M059J (cell line): ENCODE measurements at regions not wholly inside any gene's neighbourhood (a gene's known extent, or its start where the extent isn't known, plus 50 kb on each side); places are given as distances from the start of the nearest gene placed in this dataset.

Source experiments
- DNase-seq: peaks from one replicate; pipeline ENCODE4 v3.0.0-alpha.2; 2012; ENCODE audit warnings: low read depth

DNA sequence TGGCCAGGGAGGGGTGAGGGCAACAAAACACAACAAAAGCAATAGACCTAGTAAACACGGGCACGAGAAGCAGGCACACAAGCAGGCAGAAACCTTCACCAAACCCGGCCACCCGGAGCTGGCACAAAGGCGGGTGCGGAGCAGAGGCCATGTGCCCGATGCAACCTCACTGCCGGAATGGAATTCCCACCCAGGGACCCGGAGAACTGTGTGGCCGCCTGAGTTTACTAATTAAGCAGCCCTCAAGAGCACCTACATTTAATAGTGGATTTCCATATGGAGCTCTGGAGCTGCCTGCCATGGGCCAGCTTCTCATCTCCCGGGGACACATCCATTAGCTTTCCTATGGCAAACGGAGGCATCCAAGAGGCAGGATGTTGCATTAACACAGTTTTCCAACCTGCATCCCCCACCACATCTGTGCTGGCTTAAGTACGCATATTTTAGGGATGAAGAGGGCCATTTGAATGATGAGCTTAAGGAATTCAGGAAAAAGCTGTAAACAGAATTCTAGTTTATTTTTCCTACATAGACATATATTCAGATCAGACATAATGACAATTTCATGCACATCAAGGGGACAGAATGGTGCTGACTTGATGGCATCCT, 104.5 kb upstream of the SMIM21 start:
- no peak for DNase-seq

DNA sequence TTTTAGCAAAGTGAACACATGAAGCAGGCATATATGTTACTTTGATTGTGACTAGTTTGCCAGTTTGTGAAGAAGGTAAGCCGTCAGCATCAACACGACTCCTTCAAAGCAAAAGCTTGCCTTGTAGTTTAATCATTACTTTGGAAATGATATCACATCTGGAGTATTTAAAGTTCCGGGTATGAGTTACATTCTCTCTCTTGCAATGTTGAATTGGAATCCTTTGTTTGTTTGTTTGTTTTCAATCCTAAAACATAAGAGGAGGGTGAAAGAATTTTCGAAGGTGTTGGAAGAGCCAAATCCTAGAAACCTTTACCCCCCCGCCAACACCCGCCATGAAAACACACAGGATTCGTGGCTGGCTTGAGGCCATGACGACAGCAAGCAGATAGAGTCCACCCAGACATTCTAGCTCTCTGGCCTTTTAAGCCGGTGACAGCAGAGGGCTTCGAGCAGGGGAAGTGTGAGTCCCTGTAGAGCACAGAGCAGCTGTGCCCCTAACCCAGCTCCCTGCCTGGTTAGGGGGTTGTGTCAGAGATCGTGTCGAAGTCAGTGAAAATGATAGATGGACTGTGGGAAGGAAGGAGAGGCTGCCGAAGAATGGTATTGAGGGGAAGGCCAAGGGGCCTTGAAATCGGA, 103.8 kb upstream of the SMIM21 start:
- no peak for DNase-seq

DNA sequence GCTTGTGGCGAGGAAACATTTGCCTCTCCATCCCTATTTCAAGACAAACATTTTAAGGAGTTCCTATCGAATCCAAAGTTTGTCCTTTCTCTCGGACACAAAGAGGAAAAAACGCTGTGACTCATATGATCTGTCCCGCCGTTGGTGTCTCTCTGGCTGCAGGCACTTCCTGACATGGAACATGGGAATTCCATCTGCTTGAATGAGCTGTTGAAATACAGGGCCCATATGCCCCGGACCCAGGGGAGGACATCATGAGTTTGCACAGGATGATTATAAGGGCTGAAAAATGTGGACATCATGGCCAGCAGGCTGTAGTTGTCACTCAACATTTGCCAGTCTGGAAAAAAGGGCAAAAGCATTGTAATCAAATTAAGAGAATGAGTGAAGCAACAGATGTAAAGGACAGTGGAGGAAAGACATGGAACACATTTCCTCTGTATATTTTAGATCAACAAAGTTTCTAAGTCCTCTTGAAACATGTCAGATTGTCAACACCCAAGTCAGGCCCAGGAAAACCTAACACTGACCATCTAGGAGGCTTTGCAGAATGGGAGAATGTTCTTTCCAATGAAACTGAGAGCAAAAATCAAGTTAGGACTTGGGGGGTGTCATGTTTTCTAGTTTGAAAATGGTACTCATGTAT, 103.2 kb upstream of the SMIM21 start:
- DNase-seq = peak; percentile 16

DNA sequence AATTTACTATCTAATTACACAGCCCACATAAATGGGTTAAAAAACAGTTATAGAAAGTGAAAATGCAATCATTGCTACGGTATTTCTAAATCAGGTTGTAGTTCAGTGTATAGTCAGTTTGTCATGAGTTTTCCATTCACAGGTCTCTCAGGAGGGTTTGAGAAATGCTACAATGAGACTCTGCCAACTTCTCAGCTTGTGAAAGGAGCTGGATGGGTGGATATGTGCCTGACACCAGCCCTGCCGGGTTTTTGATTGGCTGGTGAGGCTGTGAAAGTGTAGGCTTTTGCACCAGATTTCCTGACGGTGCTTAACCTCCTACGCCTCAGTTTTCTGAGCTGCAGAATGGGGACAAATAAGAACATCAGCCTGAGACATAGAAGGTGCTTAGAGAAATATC, 102.6 kb upstream of the SMIM21 start:
- DNase-seq = no peak

DNA sequence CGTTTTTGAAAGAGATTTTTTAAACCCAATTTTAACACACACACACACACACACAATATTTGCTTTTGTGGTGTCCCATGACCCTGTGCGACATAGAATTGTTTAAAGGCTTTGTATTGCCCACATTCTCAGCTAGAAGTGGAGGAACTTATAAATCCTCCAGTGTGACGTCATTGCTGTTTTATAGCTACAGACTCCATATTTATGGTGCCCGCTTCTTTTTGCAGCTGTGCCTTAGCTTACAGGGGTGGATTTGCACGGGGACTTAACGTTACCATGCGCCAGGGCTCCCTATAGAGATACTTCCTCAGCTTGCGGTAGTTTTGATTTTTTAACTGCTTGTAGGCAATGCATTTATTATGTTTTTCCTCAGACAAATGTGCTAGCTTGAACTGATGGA, 101.9 kb upstream of the SMIM21 start:
- DNase-seq = no peak

DNA sequence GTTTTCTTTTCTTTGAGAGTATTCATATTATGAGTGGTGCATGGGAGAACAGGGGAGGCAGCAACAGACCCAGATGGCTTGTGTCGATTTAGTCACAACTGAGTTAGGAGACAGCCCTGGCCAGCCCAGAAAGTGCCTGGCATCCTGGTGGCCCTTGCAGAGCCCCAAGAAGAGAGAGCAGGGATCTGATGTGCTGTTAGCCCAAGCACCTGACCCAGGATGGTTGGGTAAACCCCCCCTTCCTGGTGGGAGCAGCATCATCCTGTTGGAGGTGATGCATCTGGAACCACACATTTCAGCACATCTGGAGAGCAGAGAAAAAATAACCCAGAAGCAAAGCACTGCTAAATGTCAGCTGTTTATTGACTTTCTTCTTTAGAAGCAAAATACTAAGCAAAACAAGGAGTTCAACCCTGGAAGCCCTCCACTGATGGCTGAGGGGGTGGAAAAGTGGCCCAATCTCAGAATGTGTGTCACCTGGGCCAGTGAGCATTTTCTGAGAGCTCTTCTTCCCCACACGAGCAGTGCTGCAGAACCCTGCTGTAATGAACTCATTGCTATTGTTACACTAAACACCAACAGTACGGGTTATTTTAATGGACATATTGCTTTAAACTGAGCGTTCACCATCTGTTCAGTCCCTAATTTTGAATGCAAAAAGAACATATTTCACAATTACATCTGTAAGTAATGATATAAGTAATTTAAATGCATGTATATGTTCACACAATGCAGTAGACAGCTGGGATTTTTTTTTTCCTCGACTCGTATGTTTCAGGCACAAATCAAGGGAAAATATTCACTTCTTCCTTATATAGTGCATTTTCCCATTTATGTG, 100.6 kb upstream of the SMIM21 start:
- no peak for DNase-seq

DNA sequence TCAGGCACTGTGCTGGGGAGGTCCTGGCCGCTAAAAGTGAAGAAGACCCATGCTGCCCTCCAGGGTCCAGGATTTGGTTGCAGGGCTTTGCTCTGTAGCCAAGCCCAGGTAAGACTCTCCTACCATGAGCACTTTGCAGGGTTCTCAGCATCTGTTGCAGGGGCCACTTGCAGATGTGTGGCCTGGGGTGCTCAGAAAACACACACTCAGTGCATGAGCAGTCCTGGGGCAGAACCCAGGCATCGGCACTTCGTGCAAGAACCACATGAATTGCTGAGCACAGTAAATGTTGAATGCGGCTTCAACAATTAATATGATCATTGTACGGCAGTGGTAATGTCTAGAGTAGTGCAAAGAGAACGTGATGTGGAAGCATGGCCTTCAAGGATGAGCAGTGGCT, 98.5 kb upstream of the SMIM21 start:
- no peak for DNase-seq

DNA sequence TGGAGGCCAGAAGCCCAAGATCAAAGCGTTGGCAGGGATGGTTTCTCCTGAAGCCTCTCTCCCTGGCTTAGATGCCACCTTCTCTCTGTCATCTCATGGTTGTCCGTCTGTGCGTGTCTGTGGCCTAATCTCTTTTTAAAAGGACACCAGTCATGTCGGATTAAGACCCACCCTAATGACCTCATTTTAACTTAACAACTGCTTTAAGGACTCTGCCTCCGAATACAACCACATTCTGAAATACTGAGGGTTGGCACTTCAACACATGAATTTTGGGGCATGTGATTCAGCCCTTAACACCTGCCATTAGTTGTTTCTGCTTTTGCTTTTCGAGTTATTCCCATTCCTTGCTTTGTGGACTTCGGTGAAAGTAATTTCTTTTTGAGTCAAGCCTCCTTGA, 97.8 kb upstream of the SMIM21 start:
- DNase-seq = no peak

DNA sequence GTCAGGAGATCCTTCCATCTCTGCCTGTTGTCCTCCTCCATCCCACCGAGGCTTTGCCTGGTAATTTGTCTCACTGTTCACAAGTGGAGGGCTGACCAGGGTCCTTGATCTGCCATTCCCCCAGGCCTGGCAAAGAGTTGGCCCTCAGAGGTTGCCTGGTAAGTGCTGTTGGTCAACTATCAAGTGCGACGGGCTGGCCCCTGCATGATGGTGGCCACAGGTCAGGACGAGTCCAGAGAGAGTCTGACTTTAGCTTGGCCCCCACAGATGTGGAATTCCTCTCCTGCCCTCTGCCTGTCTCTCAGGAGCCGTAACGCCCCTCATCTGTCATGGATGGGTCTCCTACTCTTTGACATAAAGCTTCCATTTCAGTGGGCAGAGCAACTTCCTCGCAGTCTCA, 97.3 kb upstream of the SMIM21 start:
- DNase-seq = no peak

DNA sequence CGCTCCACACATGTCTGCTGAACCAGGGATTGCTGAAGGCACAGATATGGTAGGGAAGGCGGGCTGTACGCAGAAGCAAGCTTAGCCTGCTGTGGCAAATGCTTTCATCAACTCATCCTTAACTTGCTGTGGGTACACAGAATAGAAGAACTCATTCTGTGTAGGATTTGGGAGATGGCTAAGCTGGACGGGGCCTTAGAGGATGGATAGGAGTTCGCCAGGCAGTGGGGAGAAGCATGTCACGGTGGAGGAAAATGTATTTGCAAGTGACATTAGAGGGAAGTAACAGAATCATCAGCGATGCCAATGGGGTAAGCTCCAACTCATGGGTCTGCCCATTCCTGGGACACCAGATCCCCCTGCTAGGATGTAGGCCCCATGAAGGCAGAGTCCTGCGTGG, 96.7 kb upstream of the SMIM21 start:
- DNase-seq = no peak

DNA sequence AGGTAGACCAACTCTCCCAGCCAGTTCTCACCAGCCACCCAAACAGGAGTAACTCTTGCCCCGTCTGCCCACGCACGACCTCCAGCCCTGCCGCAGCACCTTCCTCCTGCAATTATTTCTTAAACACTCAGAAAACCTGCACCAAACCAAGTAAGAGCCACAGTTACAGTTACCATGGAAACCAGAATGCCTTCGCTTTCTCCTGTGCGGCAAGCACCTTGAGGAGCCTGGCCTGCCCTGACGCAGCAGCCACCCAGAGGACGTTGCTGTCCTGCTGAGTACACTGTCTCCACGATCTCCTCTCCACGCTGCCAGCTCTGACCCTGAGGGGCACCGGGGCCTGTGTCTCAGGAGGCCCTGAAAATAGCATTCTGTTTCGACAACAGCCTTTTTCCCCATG, 94.3 kb upstream of the SMIM21 start:
- no peak for DNase-seq

DNA sequence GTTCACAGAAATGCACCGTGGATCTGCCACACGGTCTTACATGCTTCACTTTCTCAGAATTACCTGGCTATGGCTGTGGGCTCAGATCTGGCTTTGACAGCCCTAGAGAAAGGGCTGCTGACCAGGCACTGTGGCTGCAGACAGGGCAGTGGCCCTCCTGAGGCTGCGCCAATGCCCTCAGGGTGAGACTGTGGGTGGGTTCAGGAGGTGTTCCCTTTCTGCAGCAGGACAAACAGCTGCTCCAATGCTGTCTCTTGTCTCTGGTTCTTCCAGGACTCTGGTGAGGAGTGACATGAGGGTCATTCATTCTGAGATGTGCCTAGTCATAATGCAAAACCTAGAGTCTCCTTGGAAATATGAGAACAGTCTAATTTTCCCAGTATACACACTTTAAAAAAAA, 90.5 kb upstream of the SMIM21 start:
- no peak for DNase-seq

DNA sequence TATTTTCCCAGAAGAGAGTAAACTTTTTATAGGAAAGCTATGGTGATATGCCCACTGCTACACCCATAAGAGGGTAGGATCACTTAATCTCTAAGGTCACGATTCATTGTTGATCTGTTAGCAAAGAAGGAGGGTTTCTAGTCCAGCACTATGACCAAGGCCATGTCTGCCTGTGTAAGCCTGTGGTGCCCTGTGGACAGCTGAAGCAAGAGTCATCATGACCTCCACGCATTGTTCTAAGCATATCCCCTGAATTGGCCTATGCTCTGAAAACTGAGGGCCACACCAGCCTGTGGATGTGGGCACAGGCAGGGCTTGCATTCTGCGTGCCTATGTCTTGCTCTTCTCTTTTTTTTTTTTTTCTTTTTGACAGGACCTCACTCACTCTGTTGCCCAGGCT, 89.8 kb upstream of the SMIM21 start:
- no peak for DNase-seq

DNA sequence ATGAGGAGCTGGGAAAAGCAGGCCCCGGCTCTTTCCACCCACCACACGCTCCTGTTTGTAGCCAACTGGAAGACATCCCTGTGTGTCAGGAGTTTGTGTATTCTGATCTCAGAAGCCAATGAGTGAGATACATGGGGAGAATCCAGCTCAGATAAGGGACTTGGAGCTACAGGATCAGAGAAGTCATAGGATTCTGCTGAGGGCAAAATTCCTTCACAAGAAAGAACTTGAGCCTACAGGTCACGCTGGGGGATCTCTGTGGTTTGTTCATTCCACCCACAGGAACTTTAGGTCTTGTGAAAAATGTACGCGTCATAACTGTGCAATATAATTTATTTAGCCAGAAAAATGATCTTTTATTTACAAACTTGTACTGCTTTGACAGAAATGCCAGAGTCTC, 80.1 kb upstream of the SMIM21 start:
- no peak for DNase-seq

DNA sequence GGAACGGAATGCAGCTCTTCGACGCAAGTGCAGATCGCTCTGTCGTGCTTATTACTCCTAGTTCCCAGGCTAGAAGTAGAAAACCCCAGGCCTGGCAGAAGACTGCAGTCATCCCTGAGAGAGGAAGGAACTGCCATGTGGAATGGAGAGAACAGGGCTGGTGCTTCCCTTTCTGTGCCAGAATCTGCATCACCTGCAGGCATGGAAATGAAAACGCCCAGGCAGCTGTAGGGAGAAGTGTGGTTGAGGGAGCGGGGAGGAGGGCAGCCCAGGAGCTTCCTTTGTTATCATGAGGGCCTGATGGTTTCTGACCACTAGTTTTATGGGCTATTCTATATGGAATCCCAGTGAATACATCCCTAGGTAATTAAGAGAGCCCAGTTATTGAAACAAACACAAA, 79.4 kb upstream of the SMIM21 start:
- DNase-seq = no peak

DNA sequence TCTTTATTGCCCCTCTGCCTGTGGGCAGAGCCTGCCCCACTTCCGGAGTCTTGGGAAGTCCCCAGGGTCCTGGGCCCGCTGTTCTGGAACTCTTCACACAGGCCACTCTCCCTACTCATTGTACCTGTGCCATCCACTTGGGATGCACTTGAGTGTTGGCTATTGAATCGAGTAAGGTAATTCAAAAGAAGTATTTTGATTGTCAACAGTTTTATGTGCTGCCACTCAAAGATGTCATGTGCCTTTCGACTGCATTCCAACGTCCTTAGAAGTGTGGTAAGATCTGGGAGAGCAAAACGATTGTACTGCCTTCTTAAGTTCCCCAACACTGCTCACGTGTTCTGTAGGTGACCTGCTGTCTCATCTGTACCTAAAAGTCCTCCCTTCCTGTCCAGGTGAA, 77.0 kb upstream of the SMIM21 start:
- DNase-seq = no peak

DNA sequence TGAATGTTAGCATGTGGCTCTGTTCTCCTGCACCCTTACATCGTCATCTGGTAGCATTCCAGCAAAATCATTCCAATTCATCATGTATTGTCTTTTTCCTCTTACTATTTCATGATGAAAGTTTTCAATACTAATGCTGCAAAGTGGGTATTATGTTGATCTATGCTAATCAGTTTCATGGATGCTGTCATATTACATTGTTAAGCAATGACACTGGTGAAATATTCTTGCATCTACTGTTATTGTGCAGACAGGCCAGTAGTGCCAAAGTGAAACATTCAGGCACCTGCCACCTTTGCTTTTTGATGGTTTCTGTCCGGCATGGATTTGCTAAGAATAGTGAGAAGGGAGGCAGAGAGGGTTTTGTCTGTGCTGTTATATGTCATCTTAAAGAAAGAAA, 76.1 kb upstream of the SMIM21 start:
- no peak for DNase-seq

DNA sequence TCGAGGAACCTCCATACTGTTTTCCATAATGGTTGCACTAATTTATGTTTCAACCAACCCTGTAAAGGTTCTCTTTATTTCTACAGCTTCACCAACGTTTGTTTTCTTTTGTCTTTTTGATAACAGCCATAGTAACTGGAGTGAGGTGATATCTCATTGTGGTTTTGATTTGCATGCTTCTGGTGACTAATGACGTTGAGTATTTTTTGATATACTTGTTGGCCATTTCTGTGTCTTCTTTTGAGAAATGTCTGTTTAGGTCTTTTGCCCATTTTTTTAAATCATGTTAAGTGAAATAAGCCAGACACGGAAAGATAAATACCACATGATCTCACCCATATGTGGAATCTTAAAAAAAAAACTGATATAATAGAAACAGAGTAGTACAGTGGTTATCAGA, 74.8 kb upstream of the SMIM21 start:
- DNase-seq = peak; percentile 38

DNA sequence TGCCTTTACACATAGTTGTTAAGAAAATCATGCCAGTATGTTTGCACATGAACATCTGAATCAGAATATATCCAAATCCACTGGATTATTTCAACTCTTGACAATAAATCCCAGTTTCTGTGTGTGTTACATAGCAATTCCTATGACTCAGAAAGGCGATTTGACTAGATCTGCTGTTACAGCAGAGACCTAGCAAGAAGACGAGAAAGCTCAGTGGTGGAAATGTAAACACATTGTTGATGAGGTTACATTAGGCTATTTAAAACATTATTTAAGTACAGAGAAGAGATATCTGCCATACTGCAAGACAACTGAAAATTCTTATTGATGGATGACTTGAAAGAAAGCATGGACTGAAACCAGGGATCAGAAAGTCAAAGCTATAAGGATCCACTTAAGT, 73.0 kb upstream of the SMIM21 start:
- no peak for DNase-seq

DNA sequence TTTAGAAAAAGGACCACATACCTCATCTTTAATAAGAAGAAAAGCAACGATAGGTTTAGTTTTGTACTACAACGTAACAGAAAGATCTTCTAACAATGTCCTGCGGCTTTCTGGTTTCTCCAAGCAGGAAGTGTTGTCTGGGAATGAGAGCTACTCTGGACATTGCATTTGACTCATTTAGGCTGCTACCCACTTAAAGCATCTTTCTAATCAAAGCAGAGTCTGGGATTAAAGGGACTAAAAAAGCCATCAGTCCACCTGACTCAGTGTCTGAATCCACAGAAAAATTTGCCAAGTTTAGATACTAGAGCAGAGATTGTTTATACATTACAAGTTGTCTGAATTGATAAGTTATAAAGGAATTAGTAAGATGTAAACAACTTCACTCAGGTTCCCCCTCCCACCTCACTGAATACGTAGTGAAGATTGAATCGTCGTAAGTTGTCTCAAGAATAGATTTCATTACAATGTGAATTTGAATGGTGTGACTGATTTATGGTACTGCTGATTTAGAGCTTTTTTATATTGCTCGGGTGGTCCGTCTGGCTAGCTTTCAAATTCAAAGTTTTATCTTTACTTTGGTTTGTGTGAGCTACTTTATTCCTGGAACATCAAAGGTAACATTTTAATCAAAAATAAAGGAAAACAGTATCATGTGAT, 70.2 kb upstream of the SMIM21 start:
- DNase-seq = no peak

DNA sequence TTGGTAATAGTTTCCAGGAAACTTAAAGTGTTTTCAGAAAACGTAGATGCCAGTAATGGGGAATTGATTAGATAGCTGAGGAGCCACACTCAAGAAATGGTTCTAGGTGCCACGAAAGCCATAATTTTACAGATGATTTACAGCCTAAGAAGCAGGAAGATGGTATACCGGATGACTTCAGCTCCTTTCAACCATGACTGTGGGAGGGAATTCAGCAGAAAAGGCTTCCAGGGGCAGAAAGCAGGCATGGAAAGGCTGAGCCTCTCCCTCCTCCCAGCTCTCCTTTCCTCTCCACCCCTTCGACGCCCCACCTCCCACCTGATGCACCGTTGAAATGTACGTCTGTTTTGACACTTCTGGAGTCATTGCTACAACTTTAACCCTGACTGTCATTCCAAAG, 68.6 kb upstream of the SMIM21 start:
- DNase-seq = no peak

DNA sequence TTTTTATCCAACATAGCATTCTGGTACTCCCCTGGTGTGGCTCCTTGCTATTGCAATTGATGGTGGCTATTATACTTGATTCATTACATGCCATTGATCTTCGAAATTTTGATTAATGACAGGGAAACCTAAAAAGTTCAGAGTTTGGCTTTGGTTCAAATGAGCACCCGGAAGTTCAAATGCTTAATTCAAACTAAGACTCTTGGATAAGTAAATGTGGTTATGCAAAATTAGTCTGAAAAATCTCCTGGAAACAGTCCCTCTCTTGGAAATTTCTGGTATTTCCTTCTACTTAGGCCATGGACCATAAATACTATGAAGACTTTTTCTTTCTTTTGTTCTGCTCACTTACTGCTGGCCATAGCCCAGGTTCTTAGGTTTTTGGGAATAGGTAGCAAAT, 65.3 kb upstream of the SMIM21 start:
- DNase-seq = no peak
